Nephron progenitor cell (in vitro differentiated cells): ENCODE measurements at regions not wholly inside any gene's neighbourhood (a gene's known extent, or its start where the extent isn't known, plus 50 kb on each side); places are given as distances from the start of the nearest gene placed in this dataset.

Experiments
- DNase-seq: peaks from one replicate; pipeline ENCODE4 v3.0.0; 2021
- H3K27ac Mint-ChIP-seq: 2 replicates; pipeline ENCODE4 v1.8.0; 2021; ENCODE audit warnings: mild to moderate bottlenecking, moderate library complexity, mixed read lengths
- H3K27me3 Mint-ChIP-seq: 2 replicates; pipeline ENCODE4 v1.8.0; 2021; ENCODE audit warnings: mild to moderate bottlenecking, low read depth, mixed read lengths; ENCODE audit not compliant: poor library complexity
- H3K36me3 Mint-ChIP-seq: 2 replicates; pipeline ENCODE4 v1.8.0; 2021; ENCODE audit warnings: low read depth, mixed read lengths
- H3K4me1 Mint-ChIP-seq: 2 replicates; pipeline ENCODE4 v1.8.0; 2021; ENCODE audit warnings: mixed read lengths
- H3K4me3 Mint-ChIP-seq: 2 replicates; pipeline ENCODE4 v1.8.0; 2021; ENCODE audit warnings: mild to moderate bottlenecking, moderate library complexity, mixed read lengths
- H3K9me3 Mint-ChIP-seq: 2 replicates; pipeline ENCODE4 v1.8.0; 2021; ENCODE audit warnings: mild to moderate bottlenecking, moderate library complexity, mixed read lengths
- TF ChIP-seq, protein P1 (sequence below): fragments of 200-600 bp; sonication (generic); IDR thresholded peaks from 2 replicates; pipeline ENCODE4 v1.5.0; 2021; ENCODE audit warnings: antibody characterized with exemption

DNA sequence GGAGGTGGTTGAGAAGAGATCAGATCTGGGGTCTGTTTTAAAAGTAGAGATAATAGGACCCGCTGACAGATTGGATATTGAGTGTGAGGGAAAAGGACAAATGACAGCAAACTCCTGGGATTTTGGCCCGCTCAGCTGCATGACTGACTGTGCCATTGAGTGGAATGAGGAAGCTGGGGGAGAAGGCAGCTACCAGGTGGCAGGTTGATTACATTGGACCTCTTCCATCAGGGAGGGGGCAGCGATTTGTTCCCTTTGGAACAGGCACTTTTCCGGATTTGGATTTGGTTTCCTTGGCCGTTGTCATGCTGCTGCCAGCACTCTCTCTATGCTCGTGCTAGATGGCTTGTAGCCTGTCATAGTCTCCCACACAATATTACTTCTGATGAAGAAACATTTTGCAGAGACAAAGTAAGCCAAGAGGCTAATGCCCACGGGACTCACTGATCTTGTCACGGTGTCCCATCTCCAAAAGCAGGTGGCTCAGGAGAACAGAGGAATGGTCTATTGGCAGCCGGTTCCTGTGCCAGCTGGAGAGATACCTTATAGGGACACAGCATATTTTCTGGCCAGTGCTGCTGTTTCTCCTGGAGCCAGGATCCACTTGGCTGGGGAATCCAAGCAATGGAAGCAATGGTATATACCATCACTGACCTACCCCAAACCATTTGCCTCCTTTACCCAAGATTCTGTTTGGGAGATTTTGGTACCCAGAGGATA is 69.1 kb upstream of the WAC start:
- no peak overlapping the region for H3K27ac Mint-ChIP-seq
- TF ChIP-seq, protein P1, sequence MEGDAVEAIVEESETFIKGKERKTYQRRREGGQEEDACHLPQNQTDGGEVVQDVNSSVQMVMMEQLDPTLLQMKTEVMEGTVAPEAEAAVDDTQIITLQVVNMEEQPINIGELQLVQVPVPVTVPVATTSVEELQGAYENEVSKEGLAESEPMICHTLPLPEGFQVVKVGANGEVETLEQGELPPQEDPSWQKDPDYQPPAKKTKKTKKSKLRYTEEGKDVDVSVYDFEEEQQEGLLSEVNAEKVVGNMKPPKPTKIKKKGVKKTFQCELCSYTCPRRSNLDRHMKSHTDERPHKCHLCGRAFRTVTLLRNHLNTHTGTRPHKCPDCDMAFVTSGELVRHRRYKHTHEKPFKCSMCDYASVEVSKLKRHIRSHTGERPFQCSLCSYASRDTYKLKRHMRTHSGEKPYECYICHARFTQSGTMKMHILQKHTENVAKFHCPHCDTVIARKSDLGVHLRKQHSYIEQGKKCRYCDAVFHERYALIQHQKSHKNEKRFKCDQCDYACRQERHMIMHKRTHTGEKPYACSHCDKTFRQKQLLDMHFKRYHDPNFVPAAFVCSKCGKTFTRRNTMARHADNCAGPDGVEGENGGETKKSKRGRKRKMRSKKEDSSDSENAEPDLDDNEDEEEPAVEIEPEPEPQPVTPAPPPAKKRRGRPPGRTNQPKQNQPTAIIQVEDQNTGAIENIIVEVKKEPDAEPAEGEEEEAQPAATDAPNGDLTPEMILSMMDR: no peak

DNA sequence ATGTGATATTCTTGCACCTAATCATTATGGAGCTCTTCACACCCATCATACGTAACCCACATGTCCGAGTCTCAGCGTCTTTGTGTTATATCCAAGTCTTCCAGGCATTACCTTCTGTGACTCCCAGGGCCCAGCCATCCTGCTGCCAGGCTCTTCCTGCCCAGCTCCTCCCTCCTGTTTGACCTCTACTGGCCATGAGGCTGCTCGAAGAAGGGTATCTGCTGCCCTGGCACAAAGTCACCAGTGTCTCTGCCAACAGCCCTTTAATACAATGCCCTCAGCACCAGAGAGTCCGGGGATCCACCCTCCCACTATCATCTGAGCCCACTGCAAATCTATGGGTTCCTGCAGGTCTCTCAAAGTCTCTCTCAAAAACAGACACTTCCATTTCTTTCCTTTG is 65.3 kb upstream of the WAC start:
- H3K9me3 Mint-ChIP-seq: no peaks in the 10 kb centered on the region
- peak overlapping the region; percentile 20 for H3K27ac Mint-ChIP-seq
- H3K4me1 Mint-ChIP-seq: no peaks in the 10 kb centered on the region
- no peak overlapping the region for H3K4me3 Mint-ChIP-seq
- H3K27me3 Mint-ChIP-seq: no peaks in the 10 kb centered on the region
- H3K36me3 Mint-ChIP-seq: no peaks in the 10 kb centered on the region
- no peak for DNase-seq
- TF ChIP-seq, protein P1: no peak

More for the DNA sequence above, 69.1 kb upstream of the WAC start:
- Mint-ChIP-seq H3K27me3 (peaks cover 2% of the 10 kb centered on the region), H3K4me3 (no peak overlapping the region), H3K36me3 (no peaks in the 10 kb centered on the region), H3K4me1 (peaks cover 6% of the 10 kb centered on the region), H3K9me3 (no peaks in the 10 kb centered on the region)
- DNase-seq: no peak

DNA sequence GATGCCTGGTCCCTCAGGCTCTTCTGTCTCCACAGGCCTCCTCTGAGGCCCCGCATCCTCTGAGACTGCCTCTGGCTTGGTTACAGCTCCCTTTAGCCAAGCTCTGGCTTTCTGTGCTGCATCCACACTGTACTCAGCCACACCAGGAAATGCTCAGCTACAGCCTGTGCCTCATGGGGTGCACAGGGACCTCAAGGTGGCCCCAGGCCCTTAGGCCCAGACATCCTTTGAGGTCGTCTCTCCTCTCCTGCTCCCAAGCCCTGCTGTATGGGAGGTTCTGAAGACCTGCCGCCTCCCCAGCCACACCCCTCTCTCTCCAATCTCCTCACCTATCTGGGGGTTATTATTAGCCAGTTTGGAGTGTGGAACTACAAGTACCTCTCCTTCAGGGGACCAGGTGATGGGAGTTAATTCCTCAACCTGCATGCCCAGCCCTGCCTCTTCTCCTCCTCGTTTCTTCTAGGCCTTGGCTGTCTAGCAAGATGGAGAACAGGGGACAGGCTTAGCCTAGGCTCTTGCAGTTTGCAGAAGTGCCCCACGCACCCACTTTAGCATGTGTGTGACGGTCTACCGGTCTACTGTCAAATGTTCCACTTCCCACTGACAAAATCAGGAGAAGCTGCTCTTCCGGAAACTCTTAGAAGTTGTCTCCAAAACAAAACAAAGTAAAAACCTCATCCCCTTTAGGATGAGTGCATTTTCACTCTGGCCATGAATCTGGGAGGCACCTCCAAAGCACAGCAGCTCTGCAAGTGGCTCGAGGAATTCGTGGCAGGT is 64.0 kb upstream of the WAC start:
- Mint-ChIP-seq H3K27ac (peak overlapping the region; percentile 10), H3K9me3 (peaks cover 6% of the 10 kb centered on the region), H3K4me3 (no peak overlapping the region), H3K36me3 (no peaks in the 10 kb centered on the region), H3K4me1 (no peaks in the 10 kb centered on the region), H3K27me3 (peaks cover 5% of the 10 kb centered on the region)
- DNase-seq: no peak
- TF ChIP-seq, protein P1: no peak

GRCh38 chr10:28470873-28471651 is 61.9 kb upstream of the WAC start:
- Mint-ChIP-seq H3K27me3 (peaks cover 13% of the 10 kb centered on the region), H3K9me3 (peaks cover 17% of the 10 kb centered on the region), H3K27ac (no peak overlapping the region), H3K36me3 (no peaks in the 10 kb centered on the region), H3K4me3 (no peak overlapping the region), H3K4me1 (no peaks in the 10 kb centered on the region)
- TF ChIP-seq, protein P1: no peak
- DNase-seq: no peak

GRCh38 chr10:28471652-28472050 is 61.3 kb upstream of the WAC start:
- TF ChIP-seq, protein P1: no peak
- Mint-ChIP-seq H3K27me3 (peaks cover 14% of the 10 kb centered on the region), H3K36me3 (no peaks in the 10 kb centered on the region), H3K4me1 (no peaks in the 10 kb centered on the region), H3K9me3 (peaks cover 17% of the 10 kb centered on the region), H3K4me3 (no peak overlapping the region), H3K27ac (no peak overlapping the region)
- no peak for DNase-seq
